Astrocyte (in vitro differentiated cells and primary cell): ENCODE measurements at regions not wholly inside any gene's neighbourhood (a gene's known extent, or its start where the extent isn't known, plus 50 kb on each side); places are given as distances from the start of the nearest gene placed in this dataset.

ENCODE experiments used
- DNase-seq: peaks from one replicate; pipeline ENCODE4 v3.0.0-alpha.2; 2010; ENCODE audit warnings: low read depth
- FAIRE-seq: peaks from 2 replicates; lab custom pipeline; 2011; peaks lifted over from hg19 to GRCh38; lab: Jason Lieb, UNC
- H2AFZ ChIP-seq: 2 replicates; pipeline ENCODE4 v1.6.0; 2012; ENCODE audit warnings: low read depth, low read length, inconsistent platforms
- H3K27ac ChIP-seq: 2 replicates; pipeline ENCODE4 v1.5.1; 2011; ENCODE audit warnings: low read depth, low read length, inconsistent platforms
- H3K27me3 ChIP-seq: 2 replicates; pipeline ENCODE4 v1.6.0; 2011; ENCODE audit warnings: low read length, inconsistent platforms; ENCODE audit not compliant: insufficient read depth
- H3K36me3 ChIP-seq: 2 replicates; pipeline ENCODE4 v1.5.1; 2011; ENCODE audit warnings: low read length, inconsistent platforms; ENCODE audit not compliant: insufficient read depth
- H3K4me1 ChIP-seq: 2 replicates; pipeline ENCODE4 v1.5.1; 2011; ENCODE audit warnings: low read length, inconsistent platforms; ENCODE audit not compliant: insufficient read depth
- H3K4me2 ChIP-seq: 2 replicates; pipeline ENCODE4 v1.6.0; 2012; ENCODE audit warnings: low read length, inconsistent platforms
- H3K4me3 ChIP-seq: 2 replicates; pipeline ENCODE4 v1.5.1; 2011; ENCODE audit warnings: low read depth, mild to moderate bottlenecking, low read length, inconsistent platforms; ENCODE audit not compliant: insufficient read depth
- H3K79me2 ChIP-seq: 2 replicates; pipeline ENCODE4 v1.6.0; 2012; ENCODE audit warnings: mild to moderate bottlenecking, low read length, inconsistent platforms; ENCODE audit not compliant: insufficient read depth
- H3K9ac ChIP-seq: 2 replicates; pipeline ENCODE4 v1.6.0; 2012; ENCODE audit warnings: mild to moderate bottlenecking, low read length, inconsistent platforms
- H3K9me3 ChIP-seq: 2 replicates; pipeline ENCODE4 v1.5.1; 2012; ENCODE audit warnings: low read depth, mild to moderate bottlenecking, low read length, inconsistent platforms; ENCODE audit not compliant: insufficient read depth
- H4K20me1 ChIP-seq: 2 replicates; pipeline ENCODE4 v1.6.0; 2012; ENCODE audit warnings: low read length, inconsistent platforms; ENCODE audit not compliant: insufficient read depth
- H3K27ac Mint-ChIP-seq: one replicate; pipeline ENCODE4 v1.8.0; 2021; ENCODE audit warnings: mild to moderate bottlenecking, mixed read lengths; ENCODE audit not compliant: unreplicated experiment
- H3K27me3 Mint-ChIP-seq: one replicate; pipeline ENCODE4 v1.8.0; 2021; ENCODE audit warnings: low read depth, mixed read lengths; ENCODE audit not compliant: unreplicated experiment
- H3K36me3 Mint-ChIP-seq: one replicate; pipeline ENCODE4 v1.8.0; 2021; ENCODE audit warnings: low read depth, mixed read lengths; ENCODE audit not compliant: unreplicated experiment
- H3K4me1 Mint-ChIP-seq: one replicate; pipeline ENCODE4 v1.8.0; 2021; ENCODE audit warnings: low read depth, mixed read lengths; ENCODE audit not compliant: unreplicated experiment
- H3K4me3 Mint-ChIP-seq: one replicate; pipeline ENCODE4 v1.8.0; 2021; ENCODE audit warnings: mild to moderate bottlenecking, moderate library complexity, mixed read lengths; ENCODE audit not compliant: unreplicated experiment
- H3K9me3 Mint-ChIP-seq: one replicate; pipeline ENCODE4 v1.8.0; 2021; ENCODE audit warnings: mild to moderate bottlenecking, mixed read lengths; ENCODE audit not compliant: unreplicated experiment
- EZH2 ChIP-seq: IDR thresholded peaks from 2 replicates; pipeline ENCODE4 v1.6.1; 2012; ENCODE audit warnings: mild to moderate bottlenecking, low read length, inconsistent platforms; ENCODE audit not compliant: insufficient read depth
- TF ChIP-seq, protein P1 (sequence below): IDR thresholded peaks from 2 replicates; pipeline ENCODE4 v1.5.1; 2011; ENCODE audit warnings: low read depth, mild to moderate bottlenecking, inconsistent platforms, low read length, moderate library complexity; ENCODE audit not compliant: insufficient read depth

DNA sequence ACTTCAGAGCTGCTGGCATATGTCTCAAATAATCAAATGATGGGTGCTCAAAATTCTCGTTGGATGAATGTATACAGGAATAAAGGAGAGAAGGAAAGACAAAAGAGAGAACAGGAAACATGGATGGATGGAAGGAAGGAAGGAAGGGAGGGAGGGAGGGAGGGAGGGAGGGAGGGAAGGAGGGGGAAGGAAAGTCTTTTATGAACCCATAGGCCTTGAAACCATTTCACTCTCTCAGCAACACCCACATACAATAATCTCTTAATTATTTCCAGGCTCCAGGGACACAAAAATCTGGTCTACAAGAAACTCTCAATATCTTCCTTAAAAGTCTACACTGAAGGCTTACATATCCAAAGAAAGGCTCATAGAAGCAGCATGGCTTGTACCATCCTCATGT, 363.4 kb upstream of the TMPO start:
- no peaks in the 10 kb centered on the region for H3K36me3 ChIP-seq
- no peak overlapping the region for H3K9ac ChIP-seq
- no peaks in the 10 kb centered on the region for H3K4me1 ChIP-seq
- no peak overlapping the region for H3K27ac ChIP-seq
- no peak overlapping the region for H3K4me2 ChIP-seq
- no peaks in the 10 kb centered on the region for H3K27me3 ChIP-seq
- H3K4me3 Mint-ChIP-seq, result no peak overlapping the region
- no peaks in the 10 kb centered on the region for H3K9me3 ChIP-seq
- H4K20me1 ChIP-seq, result no peaks in the 10 kb centered on the region
- peaks cover 21% of the 10 kb centered on the region for H3K4me1 Mint-ChIP-seq
- no peaks in the 10 kb centered on the region for H3K9me3 Mint-ChIP-seq
- no peak overlapping the region for H3K4me3 ChIP-seq
- H3K27ac Mint-ChIP-seq, result no peak overlapping the region
- TF ChIP-seq, protein P1, sequence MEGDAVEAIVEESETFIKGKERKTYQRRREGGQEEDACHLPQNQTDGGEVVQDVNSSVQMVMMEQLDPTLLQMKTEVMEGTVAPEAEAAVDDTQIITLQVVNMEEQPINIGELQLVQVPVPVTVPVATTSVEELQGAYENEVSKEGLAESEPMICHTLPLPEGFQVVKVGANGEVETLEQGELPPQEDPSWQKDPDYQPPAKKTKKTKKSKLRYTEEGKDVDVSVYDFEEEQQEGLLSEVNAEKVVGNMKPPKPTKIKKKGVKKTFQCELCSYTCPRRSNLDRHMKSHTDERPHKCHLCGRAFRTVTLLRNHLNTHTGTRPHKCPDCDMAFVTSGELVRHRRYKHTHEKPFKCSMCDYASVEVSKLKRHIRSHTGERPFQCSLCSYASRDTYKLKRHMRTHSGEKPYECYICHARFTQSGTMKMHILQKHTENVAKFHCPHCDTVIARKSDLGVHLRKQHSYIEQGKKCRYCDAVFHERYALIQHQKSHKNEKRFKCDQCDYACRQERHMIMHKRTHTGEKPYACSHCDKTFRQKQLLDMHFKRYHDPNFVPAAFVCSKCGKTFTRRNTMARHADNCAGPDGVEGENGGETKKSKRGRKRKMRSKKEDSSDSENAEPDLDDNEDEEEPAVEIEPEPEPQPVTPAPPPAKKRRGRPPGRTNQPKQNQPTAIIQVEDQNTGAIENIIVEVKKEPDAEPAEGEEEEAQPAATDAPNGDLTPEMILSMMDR, result no peak
- TF ChIP-seq EZH2, result no peak
- FAIRE-seq (no peak), DNase-seq (no peak)
- no peaks in the 10 kb centered on the region for H3K79me2 ChIP-seq
- H3K36me3 Mint-ChIP-seq, result no peaks in the 10 kb centered on the region
- H2AFZ ChIP-seq, result no peak overlapping the region
- H3K27me3 Mint-ChIP-seq, result no peaks in the 10 kb centered on the region

DNA sequence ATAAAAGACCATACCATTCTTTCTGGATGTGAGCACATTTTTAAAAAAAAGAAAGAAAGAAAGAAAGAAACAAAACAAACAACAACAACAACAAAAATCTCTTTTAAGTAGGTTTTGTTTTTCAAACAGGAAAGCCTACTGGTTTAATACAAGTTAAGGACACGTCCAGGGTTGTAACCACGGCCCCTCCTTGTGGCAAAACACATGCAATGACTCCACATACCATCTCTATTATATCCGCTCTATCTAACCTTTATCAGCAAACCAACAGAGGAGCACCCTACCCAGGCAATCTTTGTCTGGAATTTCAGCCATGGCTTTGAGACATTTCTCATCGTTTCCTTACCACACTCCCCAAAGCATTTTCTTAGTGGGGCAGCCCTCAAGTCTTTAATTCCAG, 360.5 kb upstream of the TMPO start:
- H3K4me3 Mint-ChIP-seq, result no peak overlapping the region
- FAIRE-seq (peak; percentile 5), DNase-seq (peak; percentile 48)
- no peaks in the 10 kb centered on the region for H3K27me3 Mint-ChIP-seq
- H3K27me3 ChIP-seq, result no peaks in the 10 kb centered on the region
- peaks cover 2% of the 10 kb centered on the region for H3K9me3 Mint-ChIP-seq
- H3K27ac Mint-ChIP-seq, result no peak overlapping the region
- H2AFZ ChIP-seq, result no peak overlapping the region
- H4K20me1 ChIP-seq, result no peaks in the 10 kb centered on the region
- no peaks in the 10 kb centered on the region for H3K79me2 ChIP-seq
- no peaks in the 10 kb centered on the region for H3K4me1 ChIP-seq
- no peak overlapping the region for H3K4me3 ChIP-seq
- peaks cover 17% of the 10 kb centered on the region for H3K4me1 Mint-ChIP-seq
- H3K4me2 ChIP-seq, result no peak overlapping the region
- no peaks in the 10 kb centered on the region for H3K36me3 Mint-ChIP-seq
- no peak overlapping the region for H3K27ac ChIP-seq
- TF ChIP-seq, protein P1, result peak; percentile 14
- no peak for TF ChIP-seq EZH2
- no peaks in the 10 kb centered on the region for H3K36me3 ChIP-seq
- no peaks in the 10 kb centered on the region for H3K9me3 ChIP-seq
- H3K9ac ChIP-seq, result no peak overlapping the region

DNA sequence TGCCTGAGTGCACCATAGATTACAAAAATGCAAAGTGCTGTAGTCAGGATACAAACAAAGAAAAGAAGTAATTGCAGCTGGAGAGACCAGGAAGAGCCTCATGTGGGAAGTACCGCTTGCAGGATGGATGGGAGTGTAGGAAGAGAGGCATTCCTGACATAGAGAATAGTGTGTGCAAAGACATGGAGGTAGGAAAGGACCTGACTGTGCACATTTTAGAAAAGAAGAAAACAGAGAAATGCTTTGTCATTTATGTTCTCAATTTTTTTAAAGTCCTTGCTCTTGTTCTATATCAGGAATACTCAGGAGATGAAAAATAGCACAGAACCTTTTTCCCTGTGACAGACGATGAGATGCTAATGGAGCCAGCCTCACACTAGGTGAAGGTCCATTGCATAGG, 358.7 kb upstream of the TMPO start:
- no peak for DNase-seq
- peaks cover 10% of the 10 kb centered on the region for H3K4me1 Mint-ChIP-seq
- no peaks in the 10 kb centered on the region for H4K20me1 ChIP-seq
- H2AFZ ChIP-seq, result no peak overlapping the region
- no peaks in the 10 kb centered on the region for H3K36me3 Mint-ChIP-seq
- no peak overlapping the region for H3K4me3 ChIP-seq
- no peaks in the 10 kb centered on the region for H3K27me3 Mint-ChIP-seq
- TF ChIP-seq EZH2, result no peak
- TF ChIP-seq, protein P1, result no peak
- no peaks in the 10 kb centered on the region for H3K4me1 ChIP-seq
- H3K27ac ChIP-seq, result no peak overlapping the region
- H3K27me3 ChIP-seq, result no peaks in the 10 kb centered on the region
- H3K36me3 ChIP-seq, result no peaks in the 10 kb centered on the region
- no peaks in the 10 kb centered on the region for H3K79me2 ChIP-seq
- H3K9ac ChIP-seq, result no peak overlapping the region
- no peaks in the 10 kb centered on the region for H3K9me3 ChIP-seq
- H3K27ac Mint-ChIP-seq, result no peak overlapping the region
- peaks cover 2% of the 10 kb centered on the region for H3K9me3 Mint-ChIP-seq
- no peak overlapping the region for H3K4me2 ChIP-seq
- no peak overlapping the region for H3K4me3 Mint-ChIP-seq
- FAIRE-seq, result no peak
